Liver (tissue), 3 donors: ENCODE measurements at regions not wholly inside any gene's neighbourhood (a gene's known extent, or its start where the extent isn't known, plus 50 kb on each side); places are given as distances from the start of the nearest gene placed in this dataset.

ENCODE experiments used
- ATF3 ChIP-seq: IDR thresholded peaks from 2 replicates; pipeline ENCODE4 v1.6.1; 2016; ENCODE audit warnings: antibody characterized with exemption
- EGR1 ChIP-seq, 2 donors: IDR thresholded peaks; 2 replicates each; pipeline ENCODE4 v1.6.1; 2016 to 2018; ENCODE audit warnings: antibody characterized with exemption in 2 of 2, low read depth in 2 of 2
- FOXA1 ChIP-seq: IDR thresholded peaks from 2 replicates; pipeline ENCODE4 v1.6.1; 2016; ENCODE audit warnings: antibody characterized with exemption
- GABPA ChIP-seq, 2 donors: IDR thresholded peaks in 1 of 2; conservative IDR thresholded peaks in 1 of 2; 2 replicates each; pipeline ENCODE4 v1.6.1; 2016; ENCODE audit warnings: antibody characterized with exemption in 2 of 2, mild to moderate bottlenecking in 1 of 2, moderate library complexity in 1 of 2
- HNF4A ChIP-seq, 2 donors: conservative IDR thresholded peaks; 2 replicates each; pipeline ENCODE4 v1.6.1; 2016; ENCODE audit warnings: antibody characterized with exemption in 2 of 2, mild to moderate bottlenecking in 2 of 2
- JUND ChIP-seq, 2 donors: IDR thresholded peaks; 2 replicates each; pipeline ENCODE4 v1.6.1; 2016; ENCODE audit warnings: antibody characterized with exemption in 2 of 2
- MAX ChIP-seq: IDR thresholded peaks from 2 replicates; pipeline ENCODE4 v1.6.1; 2016; ENCODE audit warnings: antibody characterized with exemption
- RAD21 ChIP-seq, 2 donors: IDR thresholded peaks; 2 replicates each; pipeline ENCODE4 v1.6.1; 2016; ENCODE audit warnings: antibody characterized with exemption in 2 of 2, mild to moderate bottlenecking in 2 of 2
- REST ChIP-seq: IDR thresholded peaks from 2 replicates; pipeline ENCODE4 v1.6.1; 2016; ENCODE audit warnings: antibody characterized with exemption, mild to moderate bottlenecking
- SP1 ChIP-seq: IDR thresholded peaks from 2 replicates; pipeline ENCODE4 v1.6.1; 2018; ENCODE audit warnings: antibody characterized with exemption, mild to moderate bottlenecking
- TAF1 ChIP-seq: conservative IDR thresholded peaks from 2 replicates; pipeline ENCODE4 v1.6.1; 2016; ENCODE audit warnings: antibody characterized with exemption, mild to moderate bottlenecking
- YY1 ChIP-seq: IDR thresholded peaks from 2 replicates; pipeline ENCODE4 v1.6.1; 2016; ENCODE audit warnings: antibody characterized with exemption, mild to moderate bottlenecking
- TF ChIP-seq, protein P1 (sequence below): fragments of 150-350 bp; IDR thresholded peaks from 2 replicates; pipeline ENCODE4 v1.5.1; 2017; ENCODE audit warnings: improper control_type of control experiment, low read depth, low read length; ENCODE audit not compliant: missing input control
- TF ChIP-seq, protein P2 (sequence below): IDR thresholded peaks from 2 replicates; pipeline ENCODE4 v1.6.1; 2016; ENCODE audit warnings: antibody characterized with exemption
- donor health status: healthy.
- donor health status: healthy.

GRCh38 chr14:29176876-29177275, 410.3 kb downstream of the FOXG1 start:
- TF ChIP-seq, protein P1, sequence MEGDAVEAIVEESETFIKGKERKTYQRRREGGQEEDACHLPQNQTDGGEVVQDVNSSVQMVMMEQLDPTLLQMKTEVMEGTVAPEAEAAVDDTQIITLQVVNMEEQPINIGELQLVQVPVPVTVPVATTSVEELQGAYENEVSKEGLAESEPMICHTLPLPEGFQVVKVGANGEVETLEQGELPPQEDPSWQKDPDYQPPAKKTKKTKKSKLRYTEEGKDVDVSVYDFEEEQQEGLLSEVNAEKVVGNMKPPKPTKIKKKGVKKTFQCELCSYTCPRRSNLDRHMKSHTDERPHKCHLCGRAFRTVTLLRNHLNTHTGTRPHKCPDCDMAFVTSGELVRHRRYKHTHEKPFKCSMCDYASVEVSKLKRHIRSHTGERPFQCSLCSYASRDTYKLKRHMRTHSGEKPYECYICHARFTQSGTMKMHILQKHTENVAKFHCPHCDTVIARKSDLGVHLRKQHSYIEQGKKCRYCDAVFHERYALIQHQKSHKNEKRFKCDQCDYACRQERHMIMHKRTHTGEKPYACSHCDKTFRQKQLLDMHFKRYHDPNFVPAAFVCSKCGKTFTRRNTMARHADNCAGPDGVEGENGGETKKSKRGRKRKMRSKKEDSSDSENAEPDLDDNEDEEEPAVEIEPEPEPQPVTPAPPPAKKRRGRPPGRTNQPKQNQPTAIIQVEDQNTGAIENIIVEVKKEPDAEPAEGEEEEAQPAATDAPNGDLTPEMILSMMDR, result no peak
- no peak for TF ChIP-seq ATF3
- TF ChIP-seq, protein P2, sequence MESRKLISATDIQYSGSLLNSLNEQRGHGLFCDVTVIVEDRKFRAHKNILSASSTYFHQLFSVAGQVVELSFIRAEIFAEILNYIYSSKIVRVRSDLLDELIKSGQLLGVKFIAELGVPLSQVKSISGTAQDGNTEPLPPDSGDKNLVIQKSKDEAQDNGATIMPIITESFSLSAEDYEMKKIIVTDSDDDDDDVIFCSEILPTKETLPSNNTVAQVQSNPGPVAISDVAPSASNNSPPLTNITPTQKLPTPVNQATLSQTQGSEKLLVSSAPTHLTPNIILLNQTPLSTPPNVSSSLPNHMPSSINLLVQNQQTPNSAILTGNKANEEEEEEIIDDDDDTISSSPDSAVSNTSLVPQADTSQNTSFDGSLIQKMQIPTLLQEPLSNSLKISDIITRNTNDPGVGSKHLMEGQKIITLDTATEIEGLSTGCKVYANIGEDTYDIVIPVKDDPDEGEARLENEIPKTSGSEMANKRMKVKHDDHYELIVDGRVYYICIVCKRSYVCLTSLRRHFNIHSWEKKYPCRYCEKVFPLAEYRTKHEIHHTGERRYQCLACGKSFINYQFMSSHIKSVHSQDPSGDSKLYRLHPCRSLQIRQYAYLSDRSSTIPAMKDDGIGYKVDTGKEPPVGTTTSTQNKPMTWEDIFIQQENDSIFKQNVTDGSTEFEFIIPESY, result no peak
- TF ChIP-seq YY1, result no peak
- TF ChIP-seq GABPA (IDR thresholded peaks at IDR 0.05 in 1 of 2, conservative IDR thresholded peaks at IDR 0.05 in 1 of 2), result no peak
- TF ChIP-seq SP1, result no peak
- TF ChIP-seq MAX, result no peak
- TF ChIP-seq REST, result no peak
- TF ChIP-seq JUND (IDR thresholded peaks at IDR 0.05), result no peak
- TF ChIP-seq HNF4A (conservative IDR thresholded peaks at IDR 0.05), result no peak
- no peak for TF ChIP-seq EGR1 (IDR thresholded peaks at IDR 0.05; ENCODE audit: low read depth in 2 of 2)
- TF ChIP-seq RAD21 (IDR thresholded peaks at IDR 0.05), result no peak
- no peak for TF ChIP-seq TAF1
- no peak for TF ChIP-seq FOXA1
